OCI-LY7 (cell line): ENCODE measurements at regions not wholly inside any gene's neighbourhood (a gene's known extent, or its start where the extent isn't known, plus 50 kb on each side); places are given as distances from the start of the nearest gene placed in this dataset.

Experiments
- CTCF ChIP-seq: fragments of 200-600 bp; sonication (generic); conservative IDR thresholded peaks from 2 replicates; pipeline ENCODE4 v1.5.1; 2014; ENCODE audit warnings: mild to moderate bottlenecking, antibody characterized with exemption, low read length, moderate library complexity, mixed read lengths
- EZH2phosphoT487 ChIP-seq: fragments of 200-600 bp; sonication (generic); IDR thresholded peaks from 2 replicates; pipeline ENCODE4 v1.6.1; 2018; ENCODE audit warnings: low read depth, borderline replicate concordance, mild to moderate bottlenecking, mixed run types, antibody characterized with exemption, low read length, moderate library complexity, mixed read lengths

DNA sequence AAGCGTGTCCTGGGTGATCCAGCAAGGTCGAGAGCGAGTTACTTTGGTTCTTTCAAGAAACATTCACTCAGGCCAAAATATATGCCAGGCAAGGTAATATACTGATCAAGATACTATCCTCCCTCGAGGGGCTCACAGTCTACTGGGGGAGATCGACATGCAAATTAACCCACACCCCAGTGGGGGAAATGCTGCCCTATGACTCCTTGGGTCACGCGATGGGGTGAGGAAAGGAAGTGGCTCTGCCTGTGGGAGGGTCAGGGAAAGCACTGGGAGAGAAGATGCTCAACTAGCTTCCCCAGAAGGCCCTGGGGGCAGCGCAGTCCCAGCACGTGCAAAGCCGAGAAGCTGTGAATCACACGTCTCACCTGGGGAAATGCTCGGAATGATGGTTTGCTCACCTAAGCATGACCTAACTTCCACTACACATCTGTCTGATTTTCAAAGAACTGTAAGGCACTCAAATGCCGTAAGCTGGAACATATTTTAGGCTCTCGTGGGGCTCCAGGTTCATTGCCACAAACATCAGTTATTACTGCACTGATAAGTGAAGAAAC lies 130.7 kb downstream of the RCN1 start:
- TF ChIP-seq CTCF (no peak), EZH2phosphoT487 (no peak)
